SK-N-SH (cell line): ENCODE measurements at regions not wholly inside any gene's neighbourhood (a gene's known extent, or its start where the extent isn't known, plus 50 kb on each side); places are given as distances from the start of the nearest gene placed in this dataset.

ENCODE experiments used
- FOXJ3 ChIP-seq: sonication (generic); formaldehyde crosslinking; IDR thresholded peaks from 2 replicates; pipeline ENCODE4 v1.5.1; 2020; ENCODE audit warnings: mild to moderate bottlenecking, missing genetic modification reagents
- RCOR1 ChIP-seq: fragments of 150-350 bp; IDR thresholded peaks from 2 replicates; pipeline ENCODE4 v1.6.1; 2017; ENCODE audit warnings: antibody characterized with exemption, low read length
- YY1 ChIP-seq: IDR thresholded peaks from 2 replicates; pipeline ENCODE4 v1.4.0; 2012; ENCODE audit warnings: low read depth, mild to moderate bottlenecking
- TF ChIP-seq, protein P1 (sequence below): fragments of 200-600 bp; sonication (generic); IDR thresholded peaks from 2 replicates; pipeline ENCODE4 v1.6.1; 2017; ENCODE audit warnings: antibody characterized with exemption, mild to moderate bottlenecking, moderate library complexity
- TF ChIP-seq, protein P2 (sequence below): IDR thresholded peaks from 2 replicates; pipeline ENCODE4 v1.6.1; 2012; ENCODE audit warnings: mild to moderate bottlenecking, low read depth, low read length, moderate library complexity

DNA sequence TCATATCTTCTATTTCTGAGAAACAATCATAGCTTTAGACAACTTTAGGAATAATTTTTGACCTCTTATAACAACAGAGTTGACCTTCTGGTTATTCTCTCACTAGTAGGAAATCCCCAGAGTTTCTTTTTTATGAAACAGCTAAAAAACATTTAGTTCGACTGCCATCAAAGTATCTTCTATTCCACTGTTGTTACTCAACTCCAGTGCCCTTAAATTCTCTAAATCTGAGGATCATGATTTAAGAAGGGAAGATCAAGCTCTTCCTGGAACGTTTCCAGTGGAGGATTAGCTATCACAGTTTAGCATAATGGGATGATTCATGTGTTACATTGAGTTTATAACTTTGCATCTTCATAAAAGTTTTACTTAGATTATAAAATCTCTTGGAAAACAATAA, 134.9 kb upstream of the VEGFC start:
- TF ChIP-seq, protein P1, sequence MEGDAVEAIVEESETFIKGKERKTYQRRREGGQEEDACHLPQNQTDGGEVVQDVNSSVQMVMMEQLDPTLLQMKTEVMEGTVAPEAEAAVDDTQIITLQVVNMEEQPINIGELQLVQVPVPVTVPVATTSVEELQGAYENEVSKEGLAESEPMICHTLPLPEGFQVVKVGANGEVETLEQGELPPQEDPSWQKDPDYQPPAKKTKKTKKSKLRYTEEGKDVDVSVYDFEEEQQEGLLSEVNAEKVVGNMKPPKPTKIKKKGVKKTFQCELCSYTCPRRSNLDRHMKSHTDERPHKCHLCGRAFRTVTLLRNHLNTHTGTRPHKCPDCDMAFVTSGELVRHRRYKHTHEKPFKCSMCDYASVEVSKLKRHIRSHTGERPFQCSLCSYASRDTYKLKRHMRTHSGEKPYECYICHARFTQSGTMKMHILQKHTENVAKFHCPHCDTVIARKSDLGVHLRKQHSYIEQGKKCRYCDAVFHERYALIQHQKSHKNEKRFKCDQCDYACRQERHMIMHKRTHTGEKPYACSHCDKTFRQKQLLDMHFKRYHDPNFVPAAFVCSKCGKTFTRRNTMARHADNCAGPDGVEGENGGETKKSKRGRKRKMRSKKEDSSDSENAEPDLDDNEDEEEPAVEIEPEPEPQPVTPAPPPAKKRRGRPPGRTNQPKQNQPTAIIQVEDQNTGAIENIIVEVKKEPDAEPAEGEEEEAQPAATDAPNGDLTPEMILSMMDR, result no peak
- TF ChIP-seq, protein P2, sequence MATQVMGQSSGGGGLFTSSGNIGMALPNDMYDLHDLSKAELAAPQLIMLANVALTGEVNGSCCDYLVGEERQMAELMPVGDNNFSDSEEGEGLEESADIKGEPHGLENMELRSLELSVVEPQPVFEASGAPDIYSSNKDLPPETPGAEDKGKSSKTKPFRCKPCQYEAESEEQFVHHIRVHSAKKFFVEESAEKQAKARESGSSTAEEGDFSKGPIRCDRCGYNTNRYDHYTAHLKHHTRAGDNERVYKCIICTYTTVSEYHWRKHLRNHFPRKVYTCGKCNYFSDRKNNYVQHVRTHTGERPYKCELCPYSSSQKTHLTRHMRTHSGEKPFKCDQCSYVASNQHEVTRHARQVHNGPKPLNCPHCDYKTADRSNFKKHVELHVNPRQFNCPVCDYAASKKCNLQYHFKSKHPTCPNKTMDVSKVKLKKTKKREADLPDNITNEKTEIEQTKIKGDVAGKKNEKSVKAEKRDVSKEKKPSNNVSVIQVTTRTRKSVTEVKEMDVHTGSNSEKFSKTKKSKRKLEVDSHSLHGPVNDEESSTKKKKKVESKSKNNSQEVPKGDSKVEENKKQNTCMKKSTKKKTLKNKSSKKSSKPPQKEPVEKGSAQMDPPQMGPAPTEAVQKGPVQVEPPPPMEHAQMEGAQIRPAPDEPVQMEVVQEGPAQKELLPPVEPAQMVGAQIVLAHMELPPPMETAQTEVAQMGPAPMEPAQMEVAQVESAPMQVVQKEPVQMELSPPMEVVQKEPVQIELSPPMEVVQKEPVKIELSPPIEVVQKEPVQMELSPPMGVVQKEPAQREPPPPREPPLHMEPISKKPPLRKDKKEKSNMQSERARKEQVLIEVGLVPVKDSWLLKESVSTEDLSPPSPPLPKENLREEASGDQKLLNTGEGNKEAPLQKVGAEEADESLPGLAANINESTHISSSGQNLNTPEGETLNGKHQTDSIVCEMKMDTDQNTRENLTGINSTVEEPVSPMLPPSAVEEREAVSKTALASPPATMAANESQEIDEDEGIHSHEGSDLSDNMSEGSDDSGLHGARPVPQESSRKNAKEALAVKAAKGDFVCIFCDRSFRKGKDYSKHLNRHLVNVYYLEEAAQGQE, result no peak
- TF ChIP-seq FOXJ3, result no peak
- TF ChIP-seq YY1, result no peak
- TF ChIP-seq RCOR1, result no peak
